ENCODE measurements at regions not wholly inside any gene's neighbourhood (a gene's known extent, or its start where the extent isn't known, plus 50 kb on each side); places are given as distances from the start of the nearest gene placed in this dataset.

- TF ChIP-seq CTCF (IDR thresholded peaks at IDR 0.05 in 8 of 11, conservative IDR thresholded peaks at IDR 0.05 in 3 of 11) (no peak), POLR2A (IDR thresholded peaks at IDR 0.05) (no peak), POLR2AphosphoS5 (IDR thresholded peaks at IDR 0.05) (no peak)
These were observed 505.0 kb downstream of the BCOR start for GRCh38 chrX:39592776-39593175.

Data from spleen (tissue), 7 donors.